ENCODE measurements at regions not wholly inside any gene's neighbourhood (a gene's known extent, or its start where the extent isn't known, plus 50 kb on each side); places are given as distances from the start of the nearest gene placed in this dataset.
"Not testable (repeated sequence)": the region's sequence is repeated elsewhere in the genome, so short reads cannot be mapped to it uniquely, and the experiment has no call there.

- no peak for DNase-seq
These were observed 182.0 kb upstream of the C1orf87 start for GRCh38 chr1:60255565-60255964.

GRCh38 chr1:60251426-60251825 is 177.9 kb upstream of the C1orf87 start:
- no peak for DNase-seq

DNA sequence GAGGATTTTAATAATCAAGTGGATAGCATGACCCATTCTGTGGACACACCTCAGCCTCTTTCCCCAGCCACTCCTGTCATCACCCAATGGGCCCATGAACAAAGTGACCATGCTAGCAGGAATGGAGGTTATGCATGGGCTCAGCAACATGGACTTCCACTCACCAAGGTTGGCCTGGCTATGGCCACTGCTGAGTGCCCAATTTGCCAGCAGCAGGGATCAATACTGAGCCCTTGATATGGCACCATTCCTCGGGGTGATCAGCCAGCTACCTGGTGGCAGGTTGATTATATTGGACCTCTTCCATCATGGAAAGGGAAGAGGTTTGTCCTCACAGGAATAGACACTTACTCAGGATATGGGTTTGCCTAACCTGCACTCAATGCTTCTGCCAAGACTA is 173.9 kb upstream of the C1orf87 start:
- DNase-seq: not testable (repeated sequence)

DNA sequence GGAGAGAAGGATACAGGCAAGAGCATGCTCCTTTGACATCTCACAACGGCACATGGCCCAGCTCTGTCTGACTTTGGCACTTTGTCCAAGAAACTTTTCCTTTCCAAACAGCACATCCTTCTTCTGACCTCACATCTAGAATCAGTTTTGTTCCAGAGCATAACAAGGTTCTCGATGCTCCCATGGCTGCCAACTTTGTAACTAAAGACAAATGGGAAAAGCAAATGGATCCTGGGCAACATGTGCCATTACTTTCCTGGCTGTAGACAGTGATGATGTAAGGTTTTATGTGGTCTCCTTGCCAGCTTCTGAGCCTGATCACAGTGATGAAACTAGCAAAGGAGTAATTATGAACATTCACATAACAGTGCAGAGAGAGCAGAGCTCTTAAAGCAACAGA is 171.8 kb upstream of the C1orf87 start:
- DNase-seq: peak; percentile 42

DNA sequence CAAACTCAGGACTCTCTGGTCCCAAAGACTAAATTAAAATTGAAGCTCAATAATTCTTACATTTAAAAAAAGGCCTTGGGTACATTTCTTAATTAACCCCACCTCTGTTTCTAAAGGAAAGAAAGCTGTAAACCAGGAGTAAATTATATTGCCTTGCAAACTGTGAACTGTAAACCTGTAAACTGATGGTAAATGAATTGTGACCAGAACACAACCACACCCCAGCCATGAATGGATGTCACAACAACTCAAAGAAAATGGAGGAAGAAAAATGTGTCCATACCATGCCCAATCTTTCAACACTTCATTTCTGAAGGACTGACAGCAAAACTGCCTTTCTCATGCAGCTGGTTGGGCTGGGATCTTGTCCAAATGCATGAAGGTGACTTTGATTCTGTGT is 171.3 kb upstream of the C1orf87 start:
- DNase-seq: no peak

DNA sequence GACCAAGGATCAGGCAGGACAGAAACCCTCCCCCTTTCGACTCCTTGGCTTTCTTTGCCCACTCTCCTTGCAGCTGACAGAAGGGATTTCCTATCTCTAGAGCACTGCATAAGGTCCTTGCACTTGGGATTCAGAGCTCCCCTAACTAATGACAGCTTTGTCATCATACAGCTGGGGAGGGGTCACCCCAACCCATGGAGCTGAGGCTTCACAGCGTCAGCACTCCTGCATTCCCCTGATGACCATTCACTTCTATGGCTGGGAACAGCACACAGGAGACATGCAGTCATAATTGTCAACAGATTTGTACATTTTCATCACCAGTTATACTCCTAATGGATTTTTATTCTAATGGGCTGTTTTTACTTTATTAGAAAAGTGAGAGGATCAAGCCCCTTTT is 161.7 kb upstream of the C1orf87 start:
- no peak for DNase-seq

DNA sequence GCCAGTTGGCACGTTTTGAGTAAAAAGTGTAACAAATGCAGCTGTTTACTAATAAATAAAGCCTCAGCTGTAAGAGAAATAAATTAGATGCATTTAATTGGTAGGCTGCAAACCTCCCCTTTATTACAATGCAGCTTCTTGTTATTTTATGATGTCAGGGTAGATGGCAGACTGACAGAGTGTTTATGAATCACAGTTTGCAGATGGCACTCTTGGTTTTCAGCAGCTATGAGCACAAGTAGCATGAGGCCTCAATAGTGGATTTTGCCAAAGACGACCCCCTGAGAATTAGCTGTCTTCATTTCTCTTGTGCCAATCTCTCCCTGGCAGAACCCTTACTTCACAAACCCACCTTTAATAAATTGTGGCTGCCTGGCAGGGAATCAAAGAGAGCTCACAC is 161.2 kb upstream of the C1orf87 start:
- DNase-seq: no peak

DNA sequence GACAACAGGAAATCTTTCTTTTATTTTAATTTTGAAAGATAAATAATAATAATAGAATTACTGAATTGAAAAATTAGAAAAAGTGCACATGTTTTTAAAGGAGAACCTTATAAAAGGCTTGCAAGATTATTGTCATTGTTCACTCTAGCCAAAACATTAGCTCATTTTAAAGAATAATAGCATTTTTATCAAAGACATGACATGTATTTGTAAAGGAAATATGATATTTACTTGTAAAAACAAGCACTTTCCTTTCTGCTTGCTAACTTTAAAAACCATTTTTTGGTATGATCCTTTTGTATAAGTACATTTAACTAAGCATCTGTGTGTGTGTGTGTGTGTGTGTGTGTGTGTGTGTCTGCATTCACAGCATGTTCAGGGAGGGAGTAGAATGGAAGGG is 156.3 kb upstream of the C1orf87 start:
- DNase-seq: no peak

GRCh38 chr1:60228041-60228491 is 154.5 kb upstream of the C1orf87 start:
- no peak for DNase-seq

- no peak for DNase-seq
These were observed 154.0 kb upstream of the C1orf87 start for GRCh38 chr1:60227601-60228000.

DNA sequence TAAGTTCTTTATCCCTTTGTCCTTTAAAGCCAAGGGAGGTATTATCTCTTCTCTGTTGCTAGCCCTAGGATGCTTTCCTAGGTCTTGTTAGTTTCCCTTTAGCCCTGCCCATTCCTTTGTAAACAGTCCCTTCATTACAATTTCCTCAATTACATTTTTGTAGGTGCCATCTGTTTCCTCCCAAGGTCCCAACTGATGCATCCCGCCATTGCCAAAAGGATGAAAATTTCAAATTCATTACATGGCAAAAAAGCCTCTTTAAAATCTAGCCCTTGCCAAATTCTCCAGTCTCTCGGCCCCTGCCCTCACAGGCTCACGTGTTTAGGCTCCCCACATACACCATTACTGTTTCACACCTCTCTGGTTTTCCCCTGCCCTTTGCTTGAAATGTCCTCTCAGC is 151.9 kb upstream of the C1orf87 start:
- no peak for DNase-seq

DNA sequence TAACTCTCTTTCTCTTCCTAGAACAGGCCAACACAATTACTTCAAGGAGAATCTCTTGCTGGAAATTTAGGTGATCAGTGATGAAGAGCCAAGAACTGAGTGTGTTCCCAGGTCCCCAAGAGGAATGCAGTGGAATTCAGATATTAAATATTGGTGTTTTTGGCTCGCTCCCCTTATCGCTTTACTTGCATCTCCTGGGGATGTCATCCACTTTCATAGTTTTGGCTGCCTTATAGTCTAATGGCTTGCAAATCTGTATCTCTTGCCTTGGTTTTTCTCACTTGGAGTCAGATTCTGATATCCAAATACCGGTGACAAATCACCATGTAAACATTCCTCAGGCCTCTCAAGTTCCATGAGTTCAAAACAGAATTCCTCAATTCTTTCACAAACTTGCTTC is 151.0 kb upstream of the C1orf87 start:
- DNase-seq: no peak

DNA sequence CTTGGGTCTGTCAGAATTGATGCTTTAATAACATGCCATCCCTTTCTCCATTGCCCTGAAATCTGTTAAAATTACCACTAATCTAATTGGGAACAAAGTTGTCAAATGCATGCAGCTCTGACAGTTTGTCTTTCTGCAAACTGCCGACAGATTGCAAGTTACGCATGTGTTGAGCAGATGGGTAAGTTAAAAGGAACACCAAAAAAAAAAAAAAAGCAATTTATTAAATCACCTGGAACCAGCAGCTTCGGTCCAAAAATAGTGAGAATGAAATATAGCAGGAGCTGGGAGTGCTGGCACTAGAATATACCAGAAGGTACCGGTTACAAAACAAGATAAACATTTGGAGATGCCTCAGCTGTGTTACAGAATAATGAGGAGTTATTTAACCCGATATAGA is 149.6 kb upstream of the C1orf87 start:
- DNase-seq: peak; percentile 22

- peak; percentile 24 for DNase-seq
These were observed 149.0 kb upstream of the C1orf87 start for GRCh38 chr1:60222360-60223115.

- no peak for DNase-seq
These were observed 139.7 kb upstream of the C1orf87 start for GRCh38 chr1:60213253-60213652.

- DNase-seq: no peak
These were observed 122.5 kb upstream of the C1orf87 start for GRCh38 chr1:60196026-60196425.

GRCh38 chr1:60185684-60186083 is 112.1 kb upstream of the C1orf87 start:
- DNase-seq: no peak

GRCh38 chr1:60184521-60184920 is 111.0 kb upstream of the C1orf87 start:
- no peak for DNase-seq

GRCh38 chr1:60173729-60174505 is 100.3 kb upstream of the C1orf87 start:
- DNase-seq: no peak

GRCh38 chr1:60173006-60173405 is 99.4 kb upstream of the C1orf87 start:
- no peak for DNase-seq

GRCh38 chr1:60171801-60172200 is 98.2 kb upstream of the C1orf87 start:
- DNase-seq: no peak

DNA sequence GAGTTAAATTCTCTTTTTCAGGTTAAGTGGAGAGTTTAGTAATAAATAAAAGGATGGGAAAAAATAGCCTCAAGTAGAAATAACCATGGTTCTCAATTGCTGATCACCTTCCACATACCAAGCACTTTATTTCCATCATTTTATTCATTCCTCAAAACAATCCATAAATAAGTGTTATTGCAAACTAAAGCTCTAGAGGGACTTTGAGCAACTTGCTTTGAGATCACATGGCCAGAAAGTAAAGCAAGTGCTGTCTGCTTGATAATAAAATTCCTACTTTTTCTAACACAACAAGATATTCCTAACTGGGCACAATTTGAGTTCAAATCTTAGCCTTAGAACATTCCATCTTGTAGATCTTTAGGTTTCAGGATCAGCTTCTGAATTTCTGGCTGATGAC is 97.1 kb upstream of the C1orf87 start:
- DNase-seq: no peak

GRCh38 chr1:60169206-60169605 is 95.6 kb upstream of the C1orf87 start:
- DNase-seq: no peak

DNA sequence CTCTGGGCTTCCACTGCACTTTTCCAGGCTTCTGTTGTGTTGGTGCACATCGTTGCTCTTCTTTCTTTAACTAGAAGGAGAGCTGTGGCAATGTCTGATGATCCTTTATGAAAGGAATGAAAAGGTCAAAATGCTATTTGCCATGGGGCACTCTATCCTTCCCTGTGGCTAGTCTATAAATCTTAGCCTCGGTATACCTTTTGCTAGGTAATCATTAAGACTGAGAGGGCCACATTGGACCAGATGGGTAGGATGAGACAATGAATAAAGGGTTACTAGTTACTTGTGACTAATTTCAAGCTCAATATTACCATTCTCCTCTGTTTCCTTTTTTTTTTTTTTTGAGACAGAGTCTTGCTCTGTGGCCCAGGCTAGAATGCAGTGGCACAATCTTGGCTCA is 89.4 kb upstream of the C1orf87 start:
- DNase-seq: no peak
